Stimulated activated naive CD8-positive, alpha-beta T cell treated with anti-CD3 and anti-CD28 coated beads, Interleukin-15, Interleukin-2, amounts not matched to agents 100 U/mL and 50 U/mL, for 24 hours (primary cell): ENCODE measurements at regions not wholly inside any gene's neighbourhood (a gene's known extent, or its start where the extent isn't known, plus 50 kb on each side); places are given as distances from the start of the nearest gene placed in this dataset.
"Not testable (repeated sequence)": the region's sequence is repeated elsewhere in the genome, so short reads cannot be mapped to it uniquely, and the experiment has no call there.

Experiments used
- ATAC-seq: fragments of 150-1000 bp; cut with Tn5 transposase; one replicate; pipeline ENCODE4 v1.10.0; 2021
- DNase-seq: peaks from one replicate; pipeline ENCODE4 v3.0.0; 2021

DNA sequence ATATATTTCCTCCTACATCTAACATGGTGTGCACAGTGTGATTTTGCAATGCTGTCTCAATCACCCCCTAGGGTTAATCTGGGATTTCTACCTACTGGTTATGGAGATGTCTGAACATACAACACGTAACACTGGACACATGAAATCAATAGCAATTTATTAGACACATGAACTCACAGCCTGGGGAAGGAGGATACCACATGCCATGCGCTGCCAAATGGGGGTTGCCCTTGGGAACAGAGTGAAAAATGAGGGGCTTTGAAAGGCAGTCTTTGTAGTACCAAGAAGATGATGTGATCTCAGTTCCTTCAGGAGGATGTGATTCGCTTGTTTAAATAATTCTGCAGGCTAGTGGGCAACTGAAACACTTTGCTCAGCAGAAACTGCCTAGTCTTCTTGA lies 253.6 kb upstream of the LRRC4C start:
- no peak for DNase-seq
- ATAC-seq: no peak

DNA sequence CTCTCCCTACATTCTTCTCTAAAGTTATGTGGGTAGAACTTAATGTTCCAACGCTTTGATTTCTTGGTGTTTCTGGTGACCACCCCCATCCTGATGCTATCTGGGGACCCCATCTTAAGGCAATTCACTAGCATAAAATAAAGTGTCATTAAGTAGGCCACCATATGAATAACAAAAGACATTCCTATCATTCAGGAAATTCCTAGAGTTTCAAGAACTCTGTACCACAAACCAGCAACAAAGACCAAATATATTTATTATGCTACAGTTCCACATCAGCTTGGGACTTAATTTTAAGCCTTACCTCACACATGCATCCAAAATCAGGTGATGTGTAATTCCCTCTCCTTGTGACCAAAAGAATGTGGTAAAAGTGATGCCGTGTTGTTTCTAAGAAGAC lies 254.6 kb upstream of the LRRC4C start:
- ATAC-seq (no peak), DNase-seq (no peak)

DNA sequence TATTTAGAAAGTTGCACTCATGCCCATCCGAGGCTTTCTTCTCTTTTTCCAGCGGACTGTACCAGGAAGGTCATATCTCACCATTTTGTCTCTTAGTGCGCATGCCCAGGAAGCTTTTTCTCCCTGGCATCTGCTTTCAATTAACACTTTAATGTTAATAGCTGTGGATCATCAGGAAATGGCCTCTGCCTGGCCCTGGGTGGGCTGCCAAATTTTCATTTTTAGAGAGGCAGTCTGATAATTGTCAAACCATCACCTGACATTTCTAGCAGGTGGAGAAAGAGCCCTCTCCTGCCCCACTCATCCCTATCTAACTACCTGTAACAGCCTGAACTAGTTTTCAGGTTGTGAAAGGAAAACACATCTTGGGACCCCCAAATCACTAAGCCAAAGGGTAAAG lies 257.4 kb upstream of the LRRC4C start:
- no peak for DNase-seq
- no peak for ATAC-seq

DNA sequence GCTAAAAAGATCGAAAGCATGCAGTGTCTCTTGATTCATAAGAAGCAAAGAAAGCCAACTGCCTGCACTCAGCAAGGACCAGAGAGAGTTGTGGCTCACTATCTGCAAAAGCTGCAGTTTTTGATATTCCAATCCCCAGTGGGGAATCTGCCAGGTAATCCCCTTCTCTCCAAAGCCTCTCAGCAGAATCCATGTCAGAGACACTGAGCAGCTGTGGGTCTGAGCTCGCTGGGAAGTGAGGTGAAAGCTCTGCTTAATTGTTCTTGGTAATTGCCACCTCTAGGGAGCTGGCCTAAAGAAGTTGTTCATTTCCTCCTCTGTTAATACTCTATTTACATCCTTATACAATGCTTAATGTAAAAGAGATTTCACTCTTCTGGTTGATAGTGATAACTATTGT lies 261.3 kb upstream of the LRRC4C start:
- no peak for DNase-seq
- no peak for ATAC-seq

DNA sequence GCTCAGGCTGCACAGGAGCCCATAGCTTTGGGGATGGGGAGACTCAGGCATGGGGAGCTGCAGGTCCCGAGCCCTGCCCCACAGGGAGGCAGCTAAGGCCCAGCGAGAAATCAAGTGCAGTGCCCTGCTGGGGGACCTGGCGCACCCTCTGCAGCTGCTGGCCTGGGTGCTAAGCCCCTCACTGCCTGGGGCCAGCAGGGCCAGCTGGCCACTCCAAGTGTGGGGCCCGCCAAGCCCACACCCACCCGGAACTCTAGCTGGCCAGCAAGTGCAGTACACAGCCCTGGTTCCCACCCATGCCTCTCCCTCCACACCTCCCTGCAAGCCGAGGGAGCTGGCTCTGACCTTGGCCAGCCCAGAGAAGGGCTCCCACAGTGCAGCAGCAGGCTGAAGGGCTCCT lies 268.7 kb upstream of the LRRC4C start:
- ATAC-seq: not testable (repeated sequence)

DNA sequence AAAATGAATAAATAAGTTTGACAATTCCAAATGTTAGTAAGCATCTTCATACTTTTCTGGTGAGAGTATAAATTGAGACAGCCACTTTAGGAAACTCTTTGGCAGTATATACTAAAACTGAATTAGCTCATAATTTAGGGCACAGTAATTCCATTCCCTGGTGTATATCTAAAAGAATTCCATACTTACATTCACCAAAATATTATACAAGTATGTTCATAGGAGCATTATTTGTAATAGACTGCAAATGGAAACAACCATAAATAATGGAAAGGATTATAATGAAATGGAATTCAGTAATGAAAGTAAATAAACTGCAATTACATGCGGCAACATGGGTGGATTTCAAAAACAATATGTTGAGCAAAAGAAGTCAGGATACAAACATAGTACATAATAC lies 315.8 kb upstream of the LRRC4C start:
- ATAC-seq (no peak), DNase-seq (no peak)

More for the DNA sequence above, 268.7 kb upstream of the LRRC4C start:
- DNase-seq: not testable (repeated sequence)

DNA sequence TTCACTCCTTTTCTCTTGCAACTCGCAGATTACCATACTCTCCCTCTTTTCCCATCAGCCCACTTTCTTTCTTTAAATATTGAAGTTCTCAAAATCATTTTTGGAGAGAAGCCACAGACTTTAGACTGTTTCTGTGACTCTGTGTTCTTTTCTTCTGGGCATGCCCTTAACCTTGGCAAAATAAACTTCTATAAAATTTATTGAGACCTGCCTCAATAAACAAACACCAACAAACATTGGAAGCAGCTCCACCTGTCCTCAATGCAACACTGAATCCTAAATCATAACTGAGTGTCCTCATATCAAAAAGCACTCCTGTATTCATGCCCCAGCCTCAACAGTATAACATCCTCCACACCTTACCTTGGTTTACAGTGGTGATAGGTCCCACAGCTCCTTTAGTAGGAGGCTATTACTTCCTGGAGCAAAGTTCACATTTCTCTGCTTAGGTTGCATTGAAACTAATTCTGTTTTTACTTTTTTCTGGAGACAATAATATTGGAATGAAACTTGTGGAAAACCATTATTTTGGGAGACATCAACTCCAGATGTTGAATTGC lies 320.0 kb upstream of the LRRC4C start:
- DNase-seq (no peak), ATAC-seq (no peak)

DNA sequence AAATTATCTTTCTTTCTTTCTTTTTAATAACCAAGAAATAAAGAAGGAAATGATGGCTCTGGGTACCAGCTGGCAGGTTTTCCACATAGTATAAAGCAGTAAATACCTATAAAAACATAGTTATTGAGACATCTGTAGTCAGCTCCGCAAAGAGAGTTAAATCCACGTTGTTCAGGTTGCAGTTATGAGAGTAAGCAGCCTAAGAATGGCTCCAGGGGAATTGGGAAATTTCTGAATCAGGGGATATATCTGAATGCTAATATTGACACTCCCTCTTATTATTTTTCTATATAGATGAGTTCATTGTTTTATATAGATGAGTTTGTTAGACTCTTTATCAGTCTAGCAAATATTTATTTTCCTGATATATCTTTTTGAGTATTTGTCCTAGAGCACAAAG lies 322.0 kb upstream of the LRRC4C start:
- DNase-seq: no peak
- no peak for ATAC-seq

DNA sequence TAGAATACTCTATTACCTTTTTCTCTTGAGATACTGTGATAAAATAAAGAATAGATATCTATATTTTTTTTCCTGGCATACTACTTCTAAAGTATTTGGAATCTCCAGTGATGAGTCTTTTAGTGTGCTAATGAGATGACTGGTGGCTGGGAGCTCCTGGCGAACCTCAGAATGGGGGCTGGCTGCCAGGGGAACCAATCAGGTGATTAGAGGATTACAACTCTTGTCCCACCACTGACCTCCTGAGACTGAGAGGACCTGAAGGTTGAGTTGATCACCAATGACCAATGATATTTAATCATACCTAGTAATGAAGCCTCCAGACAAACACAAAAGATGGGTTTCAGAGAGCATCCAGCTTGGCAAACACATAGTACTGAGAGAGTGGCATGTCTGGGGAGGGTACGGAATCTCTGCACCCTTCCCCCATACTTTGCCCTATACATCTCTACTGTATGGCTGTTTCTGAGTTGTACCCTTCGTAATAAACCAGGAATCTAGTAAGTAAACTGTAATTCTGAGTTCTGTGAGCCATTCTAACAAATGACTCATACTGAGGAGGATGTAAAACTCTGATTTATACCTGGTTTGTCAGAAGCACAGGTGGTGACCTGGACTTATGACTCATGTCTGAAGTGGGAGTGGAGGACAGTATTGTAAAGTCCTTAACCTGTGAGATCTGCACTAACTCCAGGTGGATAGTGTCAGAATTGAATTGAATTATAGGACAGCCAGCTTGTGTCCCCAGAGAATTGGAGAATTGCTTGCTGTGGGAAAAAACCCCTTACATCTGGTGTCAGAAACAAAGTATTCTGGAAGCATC lies 325.3 kb upstream of the LRRC4C start:
- no peak for DNase-seq
- no peak for ATAC-seq

DNA sequence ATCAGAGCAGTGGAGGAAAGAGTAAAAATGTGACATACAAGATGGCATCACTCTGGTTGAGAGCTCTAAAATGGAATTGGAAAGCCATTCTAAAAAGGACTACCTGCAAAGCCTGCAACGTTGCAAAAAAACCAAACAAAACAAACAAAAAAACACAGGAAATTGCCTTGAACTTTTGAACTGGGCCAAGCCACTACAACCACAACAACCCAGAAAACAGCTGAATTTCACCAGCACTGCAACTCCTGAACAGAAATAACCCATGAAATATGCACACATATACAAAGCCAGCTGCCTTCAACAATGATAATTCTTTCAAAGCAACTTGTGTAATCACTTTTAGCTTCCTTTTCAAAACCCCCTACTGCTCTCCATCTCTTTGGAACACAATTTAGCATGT lies 326.6 kb upstream of the LRRC4C start:
- DNase-seq: no peak
- no peak for ATAC-seq

DNA sequence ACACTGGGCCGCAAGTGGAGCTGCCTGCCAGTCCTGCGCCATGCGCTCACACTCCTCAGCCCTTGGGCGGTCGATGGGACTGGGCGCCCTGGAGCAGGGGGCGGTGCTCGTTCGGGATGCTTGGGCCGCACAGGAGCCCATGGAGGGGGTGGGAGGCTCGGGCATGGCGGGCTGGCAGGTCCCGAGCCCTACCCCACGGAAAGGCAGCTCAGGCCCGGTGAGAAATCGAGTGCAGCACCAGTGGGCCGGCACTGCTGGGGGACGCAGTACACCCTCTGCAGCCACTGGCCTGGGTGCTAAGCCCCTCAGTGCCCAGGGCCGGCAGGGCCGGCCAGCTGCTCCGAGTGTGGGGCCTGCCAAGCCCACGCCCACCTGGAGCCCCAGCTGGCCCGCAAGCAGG lies 328.7 kb upstream of the LRRC4C start:
- ATAC-seq (no peak), DNase-seq (no peak)

DNA sequence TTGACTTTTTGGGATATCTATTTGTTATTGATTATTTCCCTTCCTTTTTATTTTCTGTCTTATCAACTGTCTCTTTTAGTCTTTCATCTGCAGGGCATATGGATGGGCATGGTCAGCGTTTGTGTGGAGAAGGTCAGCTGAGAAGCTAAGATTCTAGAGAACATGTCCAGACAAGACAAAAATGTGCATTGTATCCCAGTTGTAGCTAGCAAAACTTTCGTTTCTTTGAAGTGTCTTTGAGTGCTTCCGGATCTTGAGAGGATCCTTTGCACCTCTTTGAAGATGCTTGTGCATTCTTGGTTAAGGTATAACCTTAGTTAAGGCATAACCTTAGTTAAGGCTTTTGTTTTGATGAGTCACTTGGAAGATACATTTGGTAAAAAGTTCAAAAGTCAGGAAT lies 329.9 kb upstream of the LRRC4C start:
- no peak for ATAC-seq
- no peak for DNase-seq

DNA sequence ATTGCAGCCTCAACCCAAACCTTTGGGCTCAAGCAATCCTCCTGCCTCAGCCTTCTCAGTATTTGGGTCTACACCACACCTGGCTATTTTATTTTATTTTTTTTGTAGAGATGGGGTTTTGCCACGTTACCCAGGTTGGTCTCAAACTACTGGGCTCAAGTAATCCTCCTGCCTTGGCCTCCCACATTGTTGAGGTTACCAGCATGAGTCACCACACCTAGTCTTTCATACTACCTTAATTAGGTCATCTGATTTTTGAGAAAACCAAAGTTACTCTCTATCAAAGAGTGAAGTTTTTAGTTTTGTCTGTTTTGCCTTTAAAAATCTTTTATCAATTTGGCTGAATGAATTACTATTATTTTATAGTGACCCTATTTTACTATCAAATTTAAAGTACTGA lies 335.6 kb upstream of the LRRC4C start:
- ATAC-seq (no peak), DNase-seq (no peak)

DNA sequence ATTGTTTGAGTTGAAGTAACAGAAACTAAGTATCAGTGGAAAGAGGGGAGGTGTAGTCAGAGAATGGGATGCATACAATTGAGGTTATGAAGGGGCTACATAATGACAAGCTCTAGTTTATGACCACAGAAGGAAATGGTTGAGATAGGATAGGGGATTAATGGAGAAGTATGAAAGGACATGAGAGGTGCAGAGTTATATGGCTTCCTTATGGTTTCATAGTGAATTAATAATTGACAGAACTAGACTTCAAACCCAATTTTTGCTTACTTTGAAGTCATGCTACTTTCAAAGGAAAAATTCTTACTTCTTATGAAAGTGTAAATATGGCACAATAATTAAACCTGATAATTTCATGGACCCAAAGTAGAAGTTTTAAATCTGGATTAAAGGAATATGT lies 340.3 kb upstream of the LRRC4C start:
- ATAC-seq (no peak), DNase-seq (no peak)

DNA sequence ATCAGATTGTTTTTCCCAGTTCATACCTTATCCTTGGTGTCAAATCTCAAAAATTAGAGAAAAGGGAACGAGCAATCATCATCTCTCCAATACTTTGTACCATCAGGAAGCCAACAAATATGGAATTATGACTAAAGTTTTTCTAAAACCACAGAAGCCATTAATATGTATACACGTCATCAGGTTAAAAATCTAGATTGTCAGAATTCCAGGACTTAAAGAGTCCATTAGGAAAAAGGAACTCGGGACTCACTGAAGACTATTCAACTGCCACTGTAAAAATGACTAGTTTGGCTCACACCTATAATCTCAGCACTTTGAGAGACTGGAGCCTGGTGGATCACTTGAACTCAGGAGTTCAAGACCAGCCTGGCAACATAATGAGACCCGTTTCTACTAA lies 344.4 kb upstream of the LRRC4C start:
- DNase-seq (no peak), ATAC-seq (no peak)

DNA sequence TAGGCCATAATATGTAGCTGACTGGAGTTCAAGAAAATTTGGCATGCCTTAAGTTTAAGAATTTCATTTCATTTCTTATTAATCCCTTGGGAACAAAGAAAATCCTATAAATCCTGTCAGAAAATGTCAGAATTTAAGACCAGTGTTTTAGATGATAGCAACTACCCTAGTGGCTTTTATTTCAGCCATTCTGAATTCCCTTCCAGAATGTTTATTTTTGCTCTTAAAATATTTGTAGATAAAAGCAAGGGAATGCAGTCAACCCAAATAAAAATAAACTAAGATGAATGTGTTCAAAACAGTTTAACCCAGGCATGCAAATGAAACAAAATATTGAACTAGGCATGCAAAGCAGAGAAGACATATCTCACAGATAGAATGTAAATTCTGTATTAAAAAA lies 356.9 kb upstream of the LRRC4C start:
- DNase-seq (no peak), ATAC-seq (no peak)

DNA sequence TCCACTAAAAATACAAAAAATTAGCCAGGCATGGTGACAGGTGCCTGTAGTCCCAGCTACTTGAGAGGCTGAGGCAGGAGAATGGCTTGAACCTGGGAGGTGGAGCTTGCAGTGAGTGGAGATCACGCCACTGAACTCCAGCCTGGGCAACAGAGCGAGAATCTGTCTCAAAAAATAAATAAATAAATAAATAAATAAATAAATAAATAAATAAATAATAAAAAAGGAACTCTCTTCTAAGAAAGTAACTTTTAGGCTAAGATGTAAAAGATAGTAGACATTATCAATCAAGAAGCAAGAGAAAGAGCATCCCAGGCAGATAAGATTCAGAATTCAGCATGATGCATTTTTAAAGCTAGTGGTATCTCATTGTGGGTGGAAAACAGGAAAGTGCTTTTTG lies 364.8 kb upstream of the LRRC4C start:
- not testable (repeated sequence) for ATAC-seq, DNase-seq

DNA sequence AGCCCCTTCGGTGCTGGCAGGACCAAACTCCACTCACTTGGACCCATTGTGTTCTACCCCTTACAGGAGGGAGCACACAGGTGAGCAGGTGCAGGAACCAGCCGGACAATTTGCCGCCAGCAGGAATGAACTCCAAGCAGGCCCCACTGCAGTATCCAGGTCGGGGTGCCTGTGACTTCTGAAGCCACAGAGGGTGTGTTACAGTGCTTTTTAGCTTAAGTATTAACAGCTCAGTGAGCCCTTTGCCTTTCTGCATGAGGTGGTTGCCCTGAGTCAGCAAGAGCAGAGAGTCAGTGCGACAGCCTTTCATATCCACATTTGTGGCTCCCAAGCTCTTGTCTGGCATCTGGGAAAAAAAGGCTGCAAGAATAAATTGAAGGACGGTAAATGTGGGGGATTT lies 366.6 kb upstream of the LRRC4C start:
- DNase-seq (no peak), ATAC-seq (no peak)

DNA sequence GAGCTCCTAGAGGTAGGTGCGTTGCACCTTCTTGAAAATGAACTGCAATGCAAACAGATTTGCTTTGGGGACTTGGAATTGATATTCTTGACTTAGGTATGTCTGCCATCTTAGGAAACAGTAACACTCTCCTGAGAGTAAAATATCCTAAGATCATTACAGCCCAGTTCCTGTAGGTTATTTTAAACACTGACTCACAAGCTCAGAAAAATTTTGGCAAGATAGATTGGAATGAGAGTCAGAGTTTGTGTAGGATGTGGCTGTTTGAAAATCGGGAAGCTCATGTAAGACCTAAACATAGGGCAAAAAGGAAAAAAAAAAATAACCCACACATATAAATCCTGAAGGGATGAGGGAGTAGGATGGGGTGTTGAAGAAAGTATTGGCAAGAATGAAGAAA lies 377.0 kb upstream of the LRRC4C start:
- DNase-seq (no peak), ATAC-seq (no peak)

DNA sequence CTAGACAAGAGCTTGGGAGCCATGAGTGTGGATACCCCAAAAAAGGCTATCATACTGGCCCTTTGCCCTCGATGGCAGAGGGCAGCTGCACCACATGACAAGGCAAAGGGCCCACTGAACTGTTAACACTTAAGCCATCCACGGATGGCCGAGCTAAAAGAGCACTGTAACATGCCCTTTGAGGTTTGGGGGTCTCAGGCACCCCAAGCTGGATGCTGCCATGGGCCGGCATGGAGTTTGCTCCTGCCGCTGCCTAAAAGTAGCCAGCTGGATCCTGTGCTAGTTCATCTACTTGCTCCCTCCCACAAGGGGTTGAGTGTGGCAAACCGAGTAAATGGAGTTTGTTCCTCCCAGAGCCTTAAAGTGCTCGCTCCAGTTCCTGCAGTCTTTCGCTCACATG lies 383.2 kb upstream of the LRRC4C start:
- ATAC-seq (no peak), DNase-seq (no peak)

DNA sequence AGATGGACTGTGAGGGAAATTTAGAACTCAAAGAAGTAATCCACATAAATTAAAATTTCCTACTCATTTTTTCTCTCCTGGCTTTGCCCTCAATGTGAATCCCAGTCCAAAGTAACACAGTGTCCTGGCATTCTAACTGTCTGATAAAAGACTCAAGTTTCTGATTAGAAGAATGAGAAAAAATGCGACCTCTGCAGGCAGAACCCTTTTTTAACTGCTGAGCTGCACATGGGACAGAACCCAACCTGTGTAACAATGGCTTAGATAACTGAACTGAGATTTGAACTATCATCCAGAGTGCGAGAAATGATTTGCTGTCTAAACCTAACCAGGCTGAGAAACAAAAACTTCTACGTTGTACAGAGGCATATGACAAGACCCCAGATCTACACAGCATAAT lies 385.6 kb upstream of the LRRC4C start:
- ATAC-seq (no peak), DNase-seq (no peak)

DNA sequence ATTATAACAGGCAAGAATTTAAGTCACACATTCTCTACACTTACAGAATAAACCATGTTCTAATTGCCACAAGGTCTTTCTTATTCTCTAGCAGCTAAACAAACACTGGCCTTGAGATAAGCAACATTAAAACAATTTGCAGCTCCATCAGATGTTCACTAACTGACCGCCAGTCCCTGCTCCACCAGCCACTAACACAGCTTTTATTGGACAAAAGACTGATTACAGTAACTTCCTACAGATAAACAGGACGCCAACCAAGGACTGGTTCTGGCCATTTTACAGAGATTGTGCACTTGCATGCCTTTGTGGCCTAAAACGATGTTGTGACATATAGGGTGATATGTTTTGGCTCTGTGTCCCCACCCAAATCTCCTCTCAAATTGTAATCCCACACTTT lies 388.9 kb upstream of the LRRC4C start:
- ATAC-seq: no peak

DNA sequence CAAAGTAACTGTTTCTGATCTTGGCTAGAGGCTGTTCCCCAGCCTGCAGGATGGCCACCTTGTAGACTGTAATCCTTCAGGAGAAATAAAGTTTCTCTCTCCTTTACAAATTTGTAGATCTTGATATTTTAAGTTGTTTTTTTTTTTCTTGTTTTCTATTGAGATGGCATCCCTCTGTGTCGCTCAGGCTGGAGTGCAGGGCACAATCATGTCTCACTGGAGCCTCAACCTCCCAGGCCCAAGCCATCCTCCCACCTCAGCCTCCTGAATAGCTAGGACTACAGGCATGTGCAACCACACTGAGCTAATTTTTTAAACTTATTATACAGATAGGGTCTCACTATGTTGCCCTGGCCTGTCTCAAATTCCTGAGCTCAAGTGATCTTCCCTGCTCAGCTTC lies 389.8 kb upstream of the LRRC4C start:
- no peak for ATAC-seq

More for the DNA sequence above, 388.9 kb upstream of the LRRC4C start:
- DNase-seq: no peak

DNA sequence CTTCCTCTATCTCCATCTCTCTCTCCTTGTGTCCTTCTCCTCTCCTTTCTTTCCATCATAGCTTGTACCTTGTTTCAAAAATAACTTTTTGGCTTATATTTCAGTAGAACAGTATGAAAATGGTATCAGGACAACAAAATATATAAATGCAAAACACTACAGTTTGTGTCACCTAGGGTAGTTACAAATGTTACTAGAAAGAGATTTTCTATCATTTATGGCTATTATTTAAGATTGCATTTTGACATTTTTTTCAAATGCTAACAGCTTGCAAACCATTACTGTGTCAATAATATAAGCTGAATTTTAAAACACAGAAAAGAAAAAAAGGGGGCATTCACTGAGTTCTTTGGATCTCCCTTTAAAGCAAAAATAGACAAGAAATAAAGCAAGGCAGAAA lies 392.3 kb upstream of the LRRC4C start:
- ATAC-seq (no peak), DNase-seq (no peak)

More for the DNA sequence above, 389.8 kb upstream of the LRRC4C start:
- DNase-seq: no peak
